Upper lobe of right lung (tissue), 1 donor: ENCODE measurements at regions not wholly inside any gene's neighbourhood (a gene's known extent, or its start where the extent isn't known, plus 50 kb on each side); places are given as distances from the start of the nearest gene placed in this dataset.

Experiments used
- ATAC-seq: fragments of 200-7000 bp; cut with Tn5 transposase; one replicate; pipeline ENCODE4 v1.9.1; 2020; ENCODE audit warnings: mild to moderate bottlenecking, moderate library complexity
- DNase-seq: peaks from one replicate; pipeline ENCODE4 v3.0.0-alpha.2; 2020
- H3K27ac ChIP-seq: fragments of 200-600 bp; one replicate; pipeline ENCODE4 v1.8.0; 2022
- H3K27me3 ChIP-seq: fragments of 200-600 bp; one replicate; pipeline ENCODE4 v1.8.0; 2022; ENCODE audit warnings: mild to moderate bottlenecking
- H3K36me3 ChIP-seq: fragments of 200-600 bp; one replicate; pipeline ENCODE4 v1.8.0; 2022
- H3K4me1 ChIP-seq: fragments of 200-600 bp; one replicate; pipeline ENCODE4 v1.8.0; 2022
- H3K4me3 ChIP-seq: fragments of 200-600 bp; one replicate; pipeline ENCODE4 v1.8.0; 2022; ENCODE audit warnings: mild to moderate bottlenecking
- H3K9me3 ChIP-seq: fragments of 200-600 bp; one replicate; pipeline ENCODE4 v1.8.0; 2022
- CTCF ChIP-seq: fragments of 200-600 bp; IDR thresholded peaks from one replicate; pipeline ENCODE4 v1.8.0; 2022; ENCODE audit warnings: antibody characterized with exemption
- intact Hi-C: fragments of 100-400 bp; cut with DNase I; formaldehyde crosslinking; loops from one replicate; pipeline ENCODE4 v1.11.0; 2022
- donor health status: DM: no; HTN: yes; CAD: no; lungs with severe emphysema.

- H3K27me3 ChIP-seq: peaks cover 3% of the 10 kb centered on the region
- H3K27ac ChIP-seq: no peak overlapping the region
- no peaks in the 10 kb centered on the region for H3K4me1 ChIP-seq
- peak; percentile 54 for TF ChIP-seq CTCF
- ATAC-seq (peak; percentile 91), DNase-seq (no peak)
- H3K4me3 ChIP-seq: no peak overlapping the region
- no peaks in the 10 kb centered on the region for H3K36me3 ChIP-seq
- intact Hi-C loops: no loop called here
- no peaks in the 10 kb centered on the region for H3K9me3 ChIP-seq
Measured at GRCh38 chr10:111360260-111360925, 283.6 kb downstream of the ADRA2A start.

- H3K27me3 ChIP-seq: no peaks in the 10 kb centered on the region
- ATAC-seq (no peak), DNase-seq (no peak)
- H3K4me3 ChIP-seq: no peak overlapping the region
- no peaks in the 10 kb centered on the region for H3K36me3 ChIP-seq
- H3K27ac ChIP-seq: no peak overlapping the region
- TF ChIP-seq CTCF: no peak
- intact Hi-C loops: no loop called here
- no peaks in the 10 kb centered on the region for H3K4me1 ChIP-seq
- H3K9me3 ChIP-seq: no peaks in the 10 kb centered on the region
Measured at GRCh38 chr10:111367531-111367930, 290.7 kb downstream of the ADRA2A start.

- ATAC-seq (no peak), DNase-seq (no peak)
- no peaks in the 10 kb centered on the region for H3K36me3 ChIP-seq
- H3K27ac ChIP-seq: no peak overlapping the region
- H3K27me3 ChIP-seq: no peaks in the 10 kb centered on the region
- TF ChIP-seq CTCF: no peak
- no peaks in the 10 kb centered on the region for H3K4me1 ChIP-seq
- intact Hi-C loops: no loop called here
- no peak overlapping the region for H3K4me3 ChIP-seq
- H3K9me3 ChIP-seq: no peaks in the 10 kb centered on the region
Measured at GRCh38 chr10:111370101-111370500, 293.3 kb downstream of the ADRA2A start.

GRCh38 chr10:111373696-111374095 lies 296.9 kb downstream of the ADRA2A start:
- no peak overlapping the region for H3K4me3 ChIP-seq
- no peaks in the 10 kb centered on the region for H3K9me3 ChIP-seq
- ATAC-seq (no peak), DNase-seq (no peak)
- TF ChIP-seq CTCF: no peak
- no peaks in the 10 kb centered on the region for H3K36me3 ChIP-seq
- H3K4me1 ChIP-seq: no peaks in the 10 kb centered on the region
- intact Hi-C loops: no loop called here
- H3K27me3 ChIP-seq: no peaks in the 10 kb centered on the region
- no peak overlapping the region for H3K27ac ChIP-seq

- intact Hi-C loops: no loop called here
- DNase-seq (no peak), ATAC-seq (no peak)
- H3K36me3 ChIP-seq: no peaks in the 10 kb centered on the region
- H3K4me1 ChIP-seq: no peaks in the 10 kb centered on the region
- no peak for TF ChIP-seq CTCF
- no peaks in the 10 kb centered on the region for H3K9me3 ChIP-seq
- H3K27me3 ChIP-seq: no peaks in the 10 kb centered on the region
- no peak overlapping the region for H3K27ac ChIP-seq
- H3K4me3 ChIP-seq: no peak overlapping the region
Measured at GRCh38 chr10:111379534-111380187, 302.8 kb downstream of the ADRA2A start.
